GM19023 (cell line): ENCODE measurements at regions not wholly inside any gene's neighbourhood (a gene's known extent, or its start where the extent isn't known, plus 50 kb on each side); places are given as distances from the start of the nearest gene placed in this dataset.

Experiments used
- ATAC-seq: cut with Tn5 transposase; IDR thresholded peaks from one replicate; pipeline ENCODE4 v1.9.1; 2021; ENCODE audit warnings: mild to moderate bottlenecking, moderate library complexity; ENCODE audit not compliant: unreplicated experiment

DNA sequence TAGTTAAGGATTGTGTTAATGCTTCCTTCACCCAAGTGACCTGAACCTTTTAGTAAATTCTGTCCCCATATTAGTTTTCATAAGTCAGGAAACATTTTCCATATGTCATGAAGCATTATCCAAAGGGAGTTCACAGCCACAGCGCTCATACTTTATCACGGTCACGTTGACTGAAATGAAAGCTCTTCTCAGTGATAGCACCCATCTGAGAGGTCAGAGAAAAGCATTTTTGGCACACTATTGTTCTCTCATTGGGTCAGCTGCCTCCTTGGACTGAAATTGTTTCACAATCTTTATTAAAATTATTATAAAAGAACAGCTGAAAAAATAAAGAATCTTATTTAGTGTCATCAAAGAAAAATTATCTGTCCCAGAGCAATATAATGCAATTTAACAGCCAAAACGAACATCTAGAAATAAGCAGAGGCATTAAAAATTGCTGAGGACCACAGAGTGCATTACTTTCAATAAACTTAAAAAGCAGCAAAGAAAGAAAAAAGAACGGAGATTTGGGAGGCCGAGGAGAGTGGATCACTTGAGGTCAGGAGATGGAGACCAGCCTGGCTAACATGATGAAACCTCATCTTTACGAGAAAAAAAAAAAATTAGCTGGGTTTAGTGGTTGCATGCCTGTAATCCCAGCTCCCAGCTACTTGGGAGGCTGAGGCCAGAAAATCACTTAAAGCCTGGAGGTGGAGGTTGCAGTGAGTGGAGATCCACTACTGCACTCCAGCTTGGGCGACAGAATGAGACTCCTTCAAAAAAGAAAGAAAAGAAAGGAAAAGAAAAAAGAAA lies 680.8 kb upstream of the FAM241A start:
- no peak for ATAC-seq

DNA sequence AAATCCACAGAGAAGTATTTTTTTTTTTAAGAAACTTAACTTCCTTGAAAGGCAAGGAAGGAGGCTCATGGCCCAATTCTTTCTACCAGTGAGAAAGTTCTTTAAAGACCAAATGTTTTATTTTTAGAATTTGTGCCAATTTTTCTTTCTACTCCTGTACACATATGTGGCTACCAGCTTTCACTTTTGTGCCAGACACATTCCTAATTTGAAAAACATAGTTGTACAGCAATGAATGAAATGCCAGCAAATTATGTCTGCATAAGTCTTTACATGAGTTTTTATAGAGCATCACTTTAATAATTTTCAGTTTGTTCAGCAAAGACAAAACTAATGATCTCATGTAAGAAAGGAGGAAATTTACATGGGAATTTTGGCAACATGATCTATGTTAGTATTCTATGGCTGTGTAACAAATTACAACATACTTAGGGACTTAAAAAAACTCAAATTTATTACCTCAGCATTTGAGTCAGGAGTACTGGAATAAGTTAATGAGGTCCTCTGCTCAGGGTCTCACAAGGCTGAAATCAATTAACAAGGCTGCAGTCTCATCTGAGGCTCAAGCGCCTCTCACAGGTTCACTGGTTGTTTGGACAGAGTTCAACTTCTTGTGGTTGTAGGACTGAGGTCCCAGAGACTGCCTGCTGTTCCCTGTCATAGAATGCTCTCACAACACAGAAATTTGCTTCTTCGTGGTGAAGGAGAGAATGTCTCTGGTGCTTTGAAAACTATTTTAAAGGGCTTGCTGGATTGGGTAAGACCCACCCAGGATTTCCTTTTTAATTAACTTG lies 678.2 kb upstream of the FAM241A start:
- ATAC-seq: no peak

DNA sequence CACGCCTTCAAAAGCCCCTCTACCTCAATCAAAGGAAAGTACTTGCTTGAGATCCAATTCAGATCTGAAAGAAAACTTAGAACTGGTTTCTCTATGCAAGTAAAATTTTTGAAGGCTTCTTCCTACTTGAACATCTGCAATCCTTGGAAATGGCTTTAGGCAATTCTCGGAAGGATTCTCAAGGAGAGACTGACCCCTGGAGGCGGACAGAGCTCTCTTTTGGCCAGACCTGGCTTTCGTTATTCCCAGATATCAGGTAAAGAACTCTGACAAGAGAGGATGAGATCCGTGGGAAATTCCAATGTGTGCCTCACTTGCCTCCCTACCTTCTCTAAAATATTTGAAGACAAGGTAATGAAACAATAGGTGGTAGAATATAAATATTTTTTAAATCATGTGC lies 670.3 kb upstream of the FAM241A start:
- no peak for ATAC-seq

DNA sequence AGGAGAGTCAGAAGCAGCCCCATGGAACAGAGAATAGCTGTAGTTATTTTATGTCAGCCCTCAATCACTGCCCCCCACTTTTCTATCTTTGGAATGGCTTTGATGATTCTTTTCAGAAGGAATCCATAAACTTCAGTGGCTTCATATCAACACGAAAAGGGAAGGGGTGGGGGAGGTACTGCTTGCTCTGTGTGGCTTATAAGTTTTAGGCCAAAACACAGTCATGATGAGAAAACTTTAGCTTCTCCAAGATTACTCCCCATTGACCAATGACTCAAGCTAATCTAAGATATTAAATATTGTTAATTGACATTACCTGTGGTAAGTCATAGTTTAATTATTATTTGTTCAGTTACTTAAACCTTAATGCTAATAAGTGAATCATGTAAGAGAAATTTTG lies 669.6 kb upstream of the FAM241A start:
- ATAC-seq: no peak

DNA sequence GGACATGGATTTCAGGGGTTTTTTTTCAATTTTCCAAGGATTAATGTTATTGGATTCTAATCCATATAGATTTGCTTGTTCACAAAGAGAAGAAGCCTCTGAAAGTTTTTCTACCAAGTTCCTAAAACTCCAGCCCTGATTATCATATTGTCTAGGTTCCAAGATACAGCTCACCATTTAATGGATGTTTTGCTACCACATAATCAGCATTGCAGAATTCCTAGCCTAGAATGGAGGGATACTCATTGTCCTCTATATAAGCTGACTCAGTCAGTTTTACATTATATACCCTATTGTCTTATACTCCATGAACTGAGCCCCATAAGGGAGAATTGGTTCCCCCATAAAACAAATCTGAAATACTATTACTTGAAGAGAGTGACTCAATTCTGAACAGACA lies 664.7 kb upstream of the FAM241A start:
- ATAC-seq: no peak

DNA sequence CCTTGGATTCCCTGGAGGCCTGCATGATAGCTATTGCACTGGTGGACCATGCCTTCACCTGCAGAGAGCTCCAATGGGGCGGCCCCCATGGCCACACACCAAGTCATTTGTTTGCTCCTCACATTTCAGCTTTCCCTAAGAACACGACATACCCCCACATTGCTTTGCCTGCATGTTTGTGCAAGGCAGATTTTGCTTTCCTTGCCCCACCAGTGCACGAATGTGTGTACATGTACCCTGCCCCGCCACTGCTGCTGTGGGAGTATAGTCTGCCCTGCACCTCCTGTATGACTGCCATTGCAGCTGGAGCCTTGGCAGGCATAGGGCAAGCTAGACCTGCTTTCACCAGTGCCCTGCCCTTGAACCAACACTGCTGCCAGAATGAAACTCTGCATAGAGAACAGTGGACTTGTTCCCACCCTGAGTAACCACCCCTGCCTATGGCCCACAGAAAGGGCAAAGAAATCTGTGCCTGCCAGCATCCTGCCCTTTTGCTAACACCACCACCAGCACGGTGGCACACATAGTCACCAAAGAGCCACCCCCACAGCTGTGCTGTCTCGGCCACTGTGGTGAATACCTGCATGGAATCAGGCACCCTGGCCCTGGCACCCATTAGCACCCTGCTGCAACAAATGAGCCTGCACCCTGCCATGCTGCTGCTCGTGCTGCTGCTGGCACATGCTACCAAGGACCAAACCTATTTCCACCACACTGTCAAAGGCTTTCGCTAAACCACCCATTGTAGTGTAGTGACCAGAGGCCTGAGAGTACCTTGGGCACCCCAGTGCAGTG lies 661.7 kb upstream of the FAM241A start:
- ATAC-seq: no peak

DNA sequence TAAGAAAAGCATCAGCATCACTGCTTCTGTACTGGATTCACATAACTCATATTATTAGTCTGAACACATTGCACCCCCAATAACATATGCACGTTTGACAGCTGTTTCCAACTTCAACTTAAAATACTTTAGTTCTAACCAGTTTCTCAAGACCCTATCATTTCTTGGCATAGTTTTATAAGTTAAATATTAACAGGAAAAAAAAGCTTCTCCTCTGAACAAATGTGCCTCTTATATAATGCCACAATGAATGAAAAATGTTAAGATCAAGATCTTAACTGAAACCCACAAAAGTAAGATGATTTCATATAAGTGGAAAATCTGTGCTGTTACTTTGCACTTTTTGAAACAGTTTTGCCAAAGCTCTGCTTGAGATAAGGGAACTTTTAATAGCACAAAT lies 652.8 kb upstream of the FAM241A start:
- no peak for ATAC-seq

DNA sequence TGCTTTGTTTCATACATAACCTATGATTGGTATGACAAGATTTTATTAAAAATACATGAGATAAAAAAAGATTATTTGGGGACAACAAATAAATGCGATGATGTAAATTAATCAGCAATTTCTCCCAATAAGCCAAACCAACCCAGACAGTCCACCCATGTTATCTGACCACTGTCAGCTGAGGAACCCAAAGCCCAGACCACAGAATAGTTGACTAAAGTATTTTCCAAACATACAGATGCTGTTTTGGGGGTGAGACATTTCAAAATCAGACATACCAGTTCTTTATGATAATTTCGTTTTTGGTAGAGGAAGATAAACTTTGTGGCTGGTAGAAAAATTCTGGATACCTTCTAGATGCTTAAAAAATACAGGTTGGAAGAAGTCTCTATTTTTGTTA lies 650.8 kb upstream of the FAM241A start:
- ATAC-seq: no peak

DNA sequence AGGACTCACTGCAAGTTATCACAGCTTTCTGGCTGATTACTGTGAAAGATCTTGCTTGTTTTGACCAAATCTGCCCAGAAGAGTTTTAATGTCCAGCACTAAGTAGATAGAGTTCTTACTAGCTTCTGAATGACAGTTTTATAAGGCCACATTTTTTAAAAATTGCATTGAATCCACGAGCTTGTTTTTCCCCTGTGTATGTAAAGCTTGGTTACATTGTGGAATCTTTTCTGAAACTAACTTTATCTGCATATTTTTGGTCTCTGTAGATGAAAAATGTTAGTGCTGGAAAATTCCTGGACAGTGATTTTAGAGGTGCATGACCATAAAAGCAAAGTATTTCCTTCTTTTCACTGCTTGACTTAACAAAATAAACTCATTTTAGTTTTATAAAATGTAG lies 650.3 kb upstream of the FAM241A start:
- ATAC-seq: no peak

DNA sequence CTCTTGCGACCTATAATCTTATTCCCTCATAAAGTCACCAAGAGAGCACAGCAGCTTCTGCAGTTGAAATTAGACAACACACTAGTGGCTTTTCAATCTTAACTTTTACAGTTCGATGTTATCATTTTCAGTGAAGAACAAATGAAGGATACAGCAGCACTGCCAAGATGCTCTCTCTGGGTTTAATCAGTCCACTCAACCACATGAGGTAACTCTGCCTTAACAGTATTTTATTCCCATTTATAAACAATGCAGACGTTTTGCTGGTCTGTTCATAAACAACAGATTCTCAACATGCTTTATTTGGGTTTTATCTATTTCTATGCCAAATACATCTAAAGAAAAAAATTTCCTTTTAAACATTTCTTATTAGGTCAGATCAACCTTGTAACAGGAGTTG lies 646.0 kb upstream of the FAM241A start:
- no peak for ATAC-seq

DNA sequence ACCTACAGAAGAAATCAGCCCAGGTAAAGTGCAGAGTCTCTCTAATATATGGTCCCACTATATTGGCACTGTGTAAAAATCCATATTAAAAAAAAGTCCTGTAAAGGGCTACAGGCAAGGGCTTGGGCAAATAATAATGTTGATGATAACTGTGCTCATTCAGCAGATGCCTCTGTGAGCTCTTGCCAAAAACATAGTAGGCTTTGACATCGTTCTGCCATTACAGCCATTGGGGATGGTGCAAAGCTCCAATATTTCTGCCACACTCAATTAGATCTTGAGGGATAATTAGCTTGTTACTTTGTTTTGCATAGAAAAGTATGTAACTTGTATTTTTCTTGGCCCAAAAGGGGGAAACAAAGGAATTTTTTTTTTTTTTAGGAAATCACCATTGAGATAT lies 645.5 kb upstream of the FAM241A start:
- no peak for ATAC-seq

DNA sequence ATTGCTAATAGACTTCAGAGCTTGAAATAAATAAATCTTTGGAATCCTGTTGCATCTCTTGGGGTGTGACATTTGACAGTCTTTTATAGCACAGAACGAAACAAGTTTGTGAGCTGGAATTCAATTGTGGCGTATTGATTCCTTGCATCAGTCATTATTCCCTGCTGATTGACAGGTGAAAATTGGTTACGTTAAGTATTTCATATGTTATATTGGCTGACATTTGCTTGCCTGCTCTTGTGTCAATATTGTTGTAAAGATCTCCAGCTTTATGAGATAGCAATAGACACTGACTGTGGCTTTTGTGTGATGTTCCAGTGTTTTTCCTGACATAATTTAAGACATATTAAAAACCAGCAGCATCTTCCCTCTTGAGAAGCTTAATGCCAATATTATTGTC lies 644.4 kb upstream of the FAM241A start:
- no peak for ATAC-seq

DNA sequence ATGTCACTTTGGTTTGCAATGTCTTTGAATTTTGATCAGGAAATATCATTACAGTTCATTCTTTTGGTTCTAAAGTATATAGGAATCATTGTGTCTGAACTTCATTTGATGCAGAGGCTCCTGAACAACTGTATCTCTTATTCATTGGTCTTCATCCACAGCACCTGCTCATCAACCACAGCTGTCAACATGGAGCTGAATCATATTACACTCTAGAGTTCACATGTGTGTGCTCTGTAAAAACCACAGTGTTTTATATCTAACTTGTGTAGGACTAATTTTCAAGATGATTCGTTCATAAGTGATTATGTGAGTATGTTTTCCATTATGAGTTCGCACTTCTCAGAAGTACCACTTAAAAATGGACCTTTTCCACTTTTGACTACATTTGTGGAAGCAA lies 643.3 kb upstream of the FAM241A start:
- no peak for ATAC-seq

DNA sequence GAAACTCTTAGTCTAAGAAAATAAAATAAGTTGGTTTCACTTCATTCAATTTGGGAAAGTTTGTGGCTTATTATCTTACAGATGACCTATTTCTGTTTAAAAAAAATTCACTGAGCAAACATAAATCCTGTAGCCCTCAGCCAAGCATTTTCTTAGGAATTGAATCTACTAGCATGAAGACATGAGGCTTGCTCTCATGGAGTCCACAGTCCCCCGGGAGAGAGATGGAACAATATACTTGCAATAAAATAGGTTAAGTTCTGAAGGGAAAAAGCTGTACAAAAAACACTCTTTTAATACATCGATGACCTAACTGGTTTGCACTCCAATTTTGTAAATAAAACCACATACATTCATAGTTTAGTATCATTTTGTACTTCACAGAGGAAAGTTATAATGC lies 642.6 kb upstream of the FAM241A start:
- ATAC-seq: no peak

DNA sequence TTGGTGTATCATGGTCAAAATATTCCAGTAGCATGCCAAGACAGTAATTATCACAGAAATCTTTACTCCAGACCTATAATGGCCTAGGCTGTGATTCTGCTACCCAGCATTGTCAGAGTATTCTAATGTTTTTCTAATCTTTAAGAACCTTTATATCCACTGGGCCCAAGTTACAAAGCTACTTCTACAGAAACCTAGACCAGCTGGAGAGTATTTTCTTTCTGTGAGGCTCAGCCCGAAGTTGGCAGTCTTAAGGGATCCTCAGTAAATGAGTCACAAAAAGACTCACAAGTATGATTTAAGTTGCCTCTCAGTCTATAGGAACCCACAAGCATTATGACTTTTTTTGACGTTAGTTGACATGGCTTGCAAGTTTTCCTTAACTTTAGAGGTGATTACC lies 638.5 kb upstream of the FAM241A start:
- no peak for ATAC-seq

DNA sequence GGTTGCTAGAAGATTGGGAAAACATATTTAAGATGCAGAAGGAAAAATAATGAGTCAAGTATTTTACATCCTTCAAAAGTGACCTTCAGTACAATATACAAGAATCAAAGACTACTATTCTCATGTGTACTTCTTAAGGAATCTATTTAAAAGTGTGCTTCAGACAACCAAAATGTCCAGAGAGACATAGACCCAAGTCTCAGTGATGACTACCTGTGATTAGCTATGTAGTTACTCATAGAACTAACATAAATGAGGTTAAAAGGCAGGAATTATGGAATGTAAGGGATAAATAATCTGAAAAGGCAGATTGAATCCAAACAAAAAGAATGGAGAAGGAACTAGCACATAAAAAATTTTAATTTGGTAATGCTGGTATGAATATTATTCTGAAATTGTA lies 634.7 kb upstream of the FAM241A start:
- ATAC-seq: no peak

DNA sequence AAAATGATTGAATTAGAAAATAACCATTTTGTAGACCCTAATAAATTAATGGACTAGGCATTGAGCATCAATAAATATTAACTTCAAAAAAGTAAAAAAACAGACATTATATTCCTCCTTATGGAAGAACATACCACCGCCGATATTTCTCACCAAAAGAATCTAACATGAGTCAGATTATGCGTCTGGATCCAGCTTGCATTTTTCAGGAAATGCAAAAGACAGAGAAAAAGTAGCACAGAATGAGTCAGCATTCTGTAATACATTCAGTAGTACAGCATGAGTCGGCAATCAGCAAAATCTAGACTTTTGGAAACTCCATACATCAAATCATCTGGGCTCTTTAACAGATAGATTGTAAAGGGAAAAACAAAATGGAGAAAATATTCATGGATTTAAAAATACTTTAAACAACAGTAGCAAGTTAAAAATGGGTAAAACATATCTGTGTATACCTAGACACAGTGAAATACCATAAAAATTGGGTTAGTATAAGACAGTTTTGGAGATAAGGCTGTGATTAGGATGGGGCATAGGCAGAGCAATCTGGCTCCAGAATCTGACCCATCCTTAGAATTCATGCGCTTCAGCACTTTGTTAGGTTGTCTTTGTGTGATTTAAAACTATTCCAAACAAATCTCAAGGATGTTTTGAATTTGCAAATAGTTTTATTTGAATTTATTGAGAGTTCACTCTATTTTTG lies 633.0 kb upstream of the FAM241A start:
- no peak for ATAC-seq

DNA sequence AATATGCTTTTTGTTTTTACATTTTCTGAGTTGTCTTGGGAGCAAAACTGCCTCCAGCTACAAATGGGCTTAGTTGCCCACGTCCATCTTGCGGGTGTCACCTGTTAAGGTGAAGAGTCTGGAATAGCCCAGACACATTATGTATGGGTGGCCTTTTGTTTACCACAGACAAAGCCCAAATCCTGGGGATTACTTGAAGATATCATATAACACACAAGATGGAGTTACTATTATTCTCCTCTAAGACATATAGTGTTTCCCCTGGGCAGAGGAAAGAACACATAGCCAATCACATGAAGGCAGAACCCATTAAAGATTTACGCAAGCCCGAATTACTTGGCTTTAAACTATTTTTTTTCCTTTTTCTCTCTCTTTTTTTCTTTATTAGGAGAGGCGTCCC lies 625.6 kb upstream of the FAM241A start:
- no peak for ATAC-seq

DNA sequence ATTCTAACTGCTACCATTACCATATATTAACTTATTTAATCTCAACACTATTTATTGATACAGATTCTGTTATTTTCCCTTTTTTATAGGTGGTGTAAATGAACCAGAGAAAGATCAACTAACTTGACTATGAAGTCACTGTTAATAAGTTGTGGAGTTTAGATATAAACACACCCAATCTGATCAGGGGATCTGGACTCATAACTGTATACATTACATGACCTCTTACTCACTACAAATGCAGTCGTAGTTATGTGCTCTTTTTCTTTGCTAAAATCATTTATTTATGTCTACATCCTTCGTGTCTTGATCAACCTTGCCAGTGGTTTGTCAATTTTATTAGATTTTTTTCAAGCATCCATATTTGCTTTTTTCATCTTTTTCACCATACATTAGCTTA lies 614.8 kb upstream of the FAM241A start:
- no peak for ATAC-seq

DNA sequence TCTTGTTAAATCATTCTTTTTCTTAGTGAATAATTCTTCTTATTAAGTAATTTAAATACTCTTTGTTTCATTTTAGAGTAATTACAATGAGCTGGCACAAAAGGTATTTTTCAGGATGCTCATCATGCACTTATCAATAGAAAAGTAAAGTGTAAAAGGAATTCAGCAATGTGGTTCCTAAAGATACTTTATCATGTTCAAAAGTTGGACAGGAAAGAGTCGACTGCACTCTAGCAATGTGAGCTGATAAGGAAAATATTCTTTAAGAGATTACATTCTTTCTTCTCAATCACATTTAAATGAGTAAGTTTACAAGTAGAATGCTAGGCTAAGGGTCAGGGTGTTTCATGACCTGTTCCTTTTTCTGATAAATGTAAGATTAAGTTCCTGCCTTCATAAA lies 609.5 kb upstream of the FAM241A start:
- ATAC-seq: no peak

DNA sequence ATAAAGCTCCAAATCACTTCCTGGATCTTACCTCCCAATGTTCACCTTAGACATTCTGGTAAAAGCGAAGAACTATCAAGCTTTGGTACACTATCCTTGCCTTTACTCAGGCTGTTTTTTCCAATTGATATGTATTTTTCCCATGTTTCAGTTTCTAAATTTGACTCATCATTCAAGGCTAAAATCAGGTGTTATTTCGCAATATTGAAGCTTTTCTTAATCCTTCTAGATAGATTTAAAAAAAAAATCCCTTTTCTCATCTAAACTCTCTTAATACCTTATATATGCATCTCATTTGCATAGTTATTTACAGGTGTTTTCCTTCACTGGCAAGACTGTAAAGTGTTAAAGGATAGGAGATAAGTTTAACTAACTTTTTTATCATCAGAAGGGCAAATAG lies 608.1 kb upstream of the FAM241A start:
- ATAC-seq: no peak
